ENCODE measurements at regions not wholly inside any gene's neighbourhood (a gene's known extent, or its start where the extent isn't known, plus 50 kb on each side); places are given as distances from the start of the nearest gene placed in this dataset.

DNA sequence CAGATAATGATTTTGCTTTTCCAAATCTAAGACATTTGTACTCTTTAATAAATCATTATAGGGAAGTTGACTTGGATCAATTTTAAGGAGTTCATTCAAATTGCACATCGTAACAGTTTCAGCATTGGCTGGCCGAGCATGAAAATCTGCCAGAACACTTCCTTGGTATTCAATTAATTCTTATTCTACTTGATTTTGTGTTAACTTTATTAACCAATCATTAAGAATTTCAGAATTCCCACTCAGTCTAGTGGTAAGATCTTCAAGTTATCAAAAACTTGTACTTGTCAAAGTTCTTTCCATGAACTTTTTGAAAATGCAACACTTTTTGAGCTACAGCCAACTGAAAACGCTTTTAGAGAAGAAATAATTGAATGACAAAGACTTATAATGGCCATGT lies 565.8 kb downstream of the TLE1 start:
- DNase-seq (ENCODE audit: extremely low read depth, low read depth): no peak
- TF ChIP-seq, protein P1, sequence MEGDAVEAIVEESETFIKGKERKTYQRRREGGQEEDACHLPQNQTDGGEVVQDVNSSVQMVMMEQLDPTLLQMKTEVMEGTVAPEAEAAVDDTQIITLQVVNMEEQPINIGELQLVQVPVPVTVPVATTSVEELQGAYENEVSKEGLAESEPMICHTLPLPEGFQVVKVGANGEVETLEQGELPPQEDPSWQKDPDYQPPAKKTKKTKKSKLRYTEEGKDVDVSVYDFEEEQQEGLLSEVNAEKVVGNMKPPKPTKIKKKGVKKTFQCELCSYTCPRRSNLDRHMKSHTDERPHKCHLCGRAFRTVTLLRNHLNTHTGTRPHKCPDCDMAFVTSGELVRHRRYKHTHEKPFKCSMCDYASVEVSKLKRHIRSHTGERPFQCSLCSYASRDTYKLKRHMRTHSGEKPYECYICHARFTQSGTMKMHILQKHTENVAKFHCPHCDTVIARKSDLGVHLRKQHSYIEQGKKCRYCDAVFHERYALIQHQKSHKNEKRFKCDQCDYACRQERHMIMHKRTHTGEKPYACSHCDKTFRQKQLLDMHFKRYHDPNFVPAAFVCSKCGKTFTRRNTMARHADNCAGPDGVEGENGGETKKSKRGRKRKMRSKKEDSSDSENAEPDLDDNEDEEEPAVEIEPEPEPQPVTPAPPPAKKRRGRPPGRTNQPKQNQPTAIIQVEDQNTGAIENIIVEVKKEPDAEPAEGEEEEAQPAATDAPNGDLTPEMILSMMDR (IDR thresholded peaks at IDR 0.05; ENCODE audit: low read depth, low read length): no peak

DNA sequence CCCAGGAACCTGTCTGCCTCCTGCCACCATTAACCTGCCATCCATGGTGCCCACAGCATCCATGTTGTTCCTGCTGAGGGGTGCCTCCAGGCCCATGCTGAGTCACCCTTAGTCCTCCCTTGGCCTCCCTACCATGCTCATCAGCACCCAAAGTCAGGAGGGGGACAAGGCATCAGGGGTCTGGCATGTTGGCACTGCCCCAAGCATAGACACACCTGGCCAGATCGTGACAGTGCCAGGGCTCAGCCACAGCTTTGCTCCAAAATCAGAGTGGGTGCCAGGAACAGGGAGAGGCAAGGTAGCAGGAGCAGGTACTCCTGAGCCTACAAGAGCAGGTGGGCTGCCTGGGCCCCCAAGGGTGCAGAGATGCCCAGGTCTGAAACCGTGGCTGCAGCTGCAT lies 566.6 kb downstream of the TLE1 start:
- TF ChIP-seq, protein P1 (IDR thresholded peaks at IDR 0.05; ENCODE audit: low read depth, low read length): no peak
- DNase-seq (ENCODE audit: extremely low read depth, low read depth): no peak

DNA sequence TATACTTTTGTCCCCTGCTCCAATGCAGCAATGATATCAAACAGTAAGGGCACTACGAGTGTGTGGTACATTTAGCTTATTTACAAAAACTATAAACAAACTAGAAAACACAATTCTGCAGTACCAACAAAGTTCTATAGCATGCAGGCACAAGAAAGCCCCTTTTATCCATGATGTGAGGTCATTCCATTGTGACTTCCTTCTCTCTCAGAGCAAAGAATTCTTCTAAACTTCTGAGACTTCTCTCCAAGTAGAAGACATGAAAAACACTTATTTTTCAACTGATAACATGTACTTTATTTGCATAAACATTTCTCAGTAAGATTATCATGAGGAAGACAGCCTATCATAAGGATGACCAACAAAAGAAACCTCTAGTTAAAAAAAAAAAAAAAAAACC lies 569.8 kb downstream of the TLE1 start:
- DNase-seq (ENCODE audit: extremely low read depth, low read depth): no peak
- TF ChIP-seq, protein P1 (IDR thresholded peaks at IDR 0.05; ENCODE audit: low read depth, low read length): no peak

DNA sequence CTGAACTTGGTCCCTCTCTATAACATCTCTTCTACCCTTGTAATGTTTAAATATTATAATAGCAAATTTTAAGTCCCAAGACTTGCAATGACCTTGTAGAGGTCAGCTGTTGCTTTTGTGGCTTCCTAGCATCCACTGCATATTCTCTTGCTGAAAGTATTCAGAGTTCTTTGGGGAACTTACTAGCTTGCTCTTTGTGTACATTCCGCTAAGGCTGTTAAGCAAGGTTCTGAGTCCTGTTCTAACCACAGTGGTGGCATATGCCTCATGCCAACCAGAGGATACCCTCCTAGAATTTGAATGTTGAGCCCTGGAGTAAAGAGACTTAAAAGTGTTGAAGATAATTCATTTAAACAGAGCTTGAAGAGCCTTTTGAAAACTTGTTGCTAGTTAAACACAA lies 570.9 kb downstream of the TLE1 start:
- TF ChIP-seq, protein P1 (IDR thresholded peaks at IDR 0.05; ENCODE audit: low read depth, low read length): no peak
- no peak for DNase-seq (ENCODE audit: extremely low read depth, low read depth)

DNA sequence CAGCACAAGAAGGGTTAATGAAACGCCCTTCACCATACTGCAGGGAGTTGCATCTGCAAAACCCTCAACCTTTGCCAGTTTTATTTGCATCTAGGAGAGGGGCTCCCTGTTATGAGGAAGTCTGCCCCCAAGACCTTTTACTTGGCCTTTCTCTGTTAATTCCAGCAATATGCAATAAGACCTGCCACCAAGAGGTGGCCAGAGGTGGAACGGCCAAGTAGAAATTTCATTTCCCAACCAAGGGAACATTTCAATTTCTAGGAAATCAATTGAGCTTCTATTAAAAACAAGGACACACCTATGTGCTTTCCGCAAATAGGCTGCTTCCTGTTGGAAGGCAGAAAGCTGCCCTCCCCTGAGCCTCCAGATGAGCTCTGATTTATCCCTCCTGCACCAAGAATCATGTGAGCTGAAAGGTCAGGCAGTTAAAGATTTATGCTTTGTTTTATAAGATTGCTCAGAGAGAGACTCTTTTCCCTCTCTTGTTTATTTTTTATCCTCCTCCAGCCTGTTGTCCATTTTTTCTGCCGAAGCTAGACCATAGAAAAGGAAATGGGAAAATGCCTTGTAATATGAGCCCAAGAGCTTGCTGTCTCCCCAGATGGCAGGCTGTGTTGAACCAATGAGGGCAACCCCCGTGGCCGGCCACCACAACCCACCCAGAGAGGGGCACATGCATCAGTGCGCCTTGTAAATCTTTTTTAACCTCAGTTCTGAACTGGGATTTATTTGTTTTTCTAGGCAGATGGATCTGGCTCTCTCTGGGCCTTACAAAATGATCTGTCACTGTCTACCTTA lies 572.8 kb downstream of the TLE1 start:
- DNase-seq (ENCODE audit: extremely low read depth, low read depth): no peak
- TF ChIP-seq, protein P1 (IDR thresholded peaks at IDR 0.05; ENCODE audit: low read depth, low read length): no peak

DNA sequence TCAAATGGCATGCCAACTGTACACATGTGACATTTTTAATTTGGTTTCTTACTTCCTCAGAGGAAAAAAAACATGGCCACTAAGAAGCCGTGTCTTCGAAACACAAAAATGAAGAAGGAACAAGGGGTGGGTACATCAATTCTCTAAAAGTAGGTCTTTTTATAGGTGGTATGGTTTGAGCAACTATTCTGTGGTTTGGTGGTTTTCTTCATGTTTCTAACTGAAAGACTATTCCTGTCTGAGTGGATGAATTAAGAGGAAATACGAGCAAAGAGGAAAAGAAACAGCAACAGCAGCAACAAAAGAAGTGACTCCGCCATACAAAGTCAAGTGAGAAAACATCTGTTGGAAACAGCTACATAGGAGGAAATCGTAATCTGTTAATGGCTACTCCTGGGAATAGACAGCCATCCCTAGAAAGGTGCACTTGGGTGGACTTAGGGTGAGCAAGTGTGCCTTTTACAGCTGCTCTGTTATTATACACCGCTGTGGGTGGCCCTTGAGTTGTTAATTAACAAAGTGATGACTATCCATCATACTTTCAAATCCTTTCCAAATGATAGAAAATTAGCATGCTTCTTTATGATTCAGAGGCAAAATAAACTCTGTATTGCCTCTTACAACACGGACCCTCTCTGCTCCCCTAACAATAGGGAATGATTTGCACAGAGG lies 575.8 kb downstream of the TLE1 start:
- no peak for DNase-seq (ENCODE audit: extremely low read depth, low read depth)
- TF ChIP-seq, protein P1 (IDR thresholded peaks at IDR 0.05; ENCODE audit: low read depth, low read length): no peak

All from AG09319 (cell line).